Lower leg skin (tissue), 3 donors: ENCODE measurements at regions not wholly inside any gene's neighbourhood (a gene's known extent, or its start where the extent isn't known, plus 50 kb on each side); places are given as distances from the start of the nearest gene placed in this dataset.

Experiments used
- POLR2A ChIP-seq, 2 donors: fragments of 450-650 bp; IDR thresholded peaks; one replicate each; pipeline ENCODE4 v1.6.1; 2016 to 2017; ENCODE audit warnings: antibody characterized with exemption in 2 of 2, mild to moderate bottlenecking in 1 of 2, moderate library complexity in 1 of 2
- TF ChIP-seq, protein P1 (sequence below), 3 donors: fragments of 450-650 bp; IDR thresholded peaks; one replicate each; pipeline ENCODE4 v1.5.1; 2016; ENCODE audit warnings: antibody characterized with exemption in 3 of 3, mild to moderate bottlenecking in 3 of 3, moderate library complexity in 2 of 3

DNA sequence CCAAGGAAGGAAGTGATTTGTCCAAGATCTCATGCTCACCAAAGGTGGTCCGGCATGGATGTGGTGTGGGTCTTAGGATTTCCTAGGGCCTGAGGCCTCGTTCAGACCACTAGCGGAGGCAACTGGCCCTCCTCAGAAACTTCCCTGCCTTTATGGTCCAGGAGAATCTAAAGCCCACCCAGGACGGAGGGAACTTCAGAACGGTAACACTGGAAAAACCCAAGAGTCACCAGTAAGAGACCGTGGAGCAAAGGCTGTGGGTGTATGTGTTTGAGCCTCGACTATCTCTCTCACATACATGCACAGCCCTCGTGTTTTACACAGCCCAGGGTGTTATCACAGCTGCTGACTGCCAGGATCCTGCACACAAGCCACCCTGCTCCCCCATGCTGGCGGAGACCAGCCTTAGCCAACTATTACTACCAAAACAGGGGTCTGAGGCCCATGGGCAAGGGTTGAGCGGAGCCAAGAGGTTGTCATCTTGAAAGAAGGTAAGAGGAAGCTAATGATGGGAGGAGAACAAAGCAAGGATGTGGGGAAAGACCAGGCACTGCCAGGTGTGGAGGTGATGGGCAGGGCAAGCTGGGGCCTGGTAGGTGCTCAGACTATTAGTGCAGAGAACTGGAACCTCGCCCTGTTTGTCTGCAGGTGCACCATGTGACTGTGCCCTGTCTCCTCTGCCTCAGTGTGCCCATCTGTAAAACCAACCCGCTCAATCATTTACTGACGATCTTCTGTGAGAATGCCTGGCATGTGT is 170.2 kb upstream of the ZMIZ1 start:
- no peak for TF ChIP-seq POLR2A (IDR thresholded peaks at IDR 0.05)
- TF ChIP-seq, protein P1, sequence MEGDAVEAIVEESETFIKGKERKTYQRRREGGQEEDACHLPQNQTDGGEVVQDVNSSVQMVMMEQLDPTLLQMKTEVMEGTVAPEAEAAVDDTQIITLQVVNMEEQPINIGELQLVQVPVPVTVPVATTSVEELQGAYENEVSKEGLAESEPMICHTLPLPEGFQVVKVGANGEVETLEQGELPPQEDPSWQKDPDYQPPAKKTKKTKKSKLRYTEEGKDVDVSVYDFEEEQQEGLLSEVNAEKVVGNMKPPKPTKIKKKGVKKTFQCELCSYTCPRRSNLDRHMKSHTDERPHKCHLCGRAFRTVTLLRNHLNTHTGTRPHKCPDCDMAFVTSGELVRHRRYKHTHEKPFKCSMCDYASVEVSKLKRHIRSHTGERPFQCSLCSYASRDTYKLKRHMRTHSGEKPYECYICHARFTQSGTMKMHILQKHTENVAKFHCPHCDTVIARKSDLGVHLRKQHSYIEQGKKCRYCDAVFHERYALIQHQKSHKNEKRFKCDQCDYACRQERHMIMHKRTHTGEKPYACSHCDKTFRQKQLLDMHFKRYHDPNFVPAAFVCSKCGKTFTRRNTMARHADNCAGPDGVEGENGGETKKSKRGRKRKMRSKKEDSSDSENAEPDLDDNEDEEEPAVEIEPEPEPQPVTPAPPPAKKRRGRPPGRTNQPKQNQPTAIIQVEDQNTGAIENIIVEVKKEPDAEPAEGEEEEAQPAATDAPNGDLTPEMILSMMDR (IDR thresholded peaks at IDR 0.05), result no peak
